ENCODE measurements at regions not wholly inside any gene's neighbourhood (a gene's known extent, or its start where the extent isn't known, plus 50 kb on each side); places are given as distances from the start of the nearest gene placed in this dataset.

- Histone ChIP-seq H3K4me1 (no peaks in the 10 kb centered on the region), H3K9me3 (no peaks in the 10 kb centered on the region), H3K9ac (ENCODE audit: low read depth in 2 of 2, low read length in 2 of 2) (no peak overlapping the region), H3K27ac (no peak overlapping the region), H3K27me3 (no peaks in the 10 kb centered on the region), H3K36me3 (no peaks in the 10 kb centered on the region), H3K4me3 (no peak overlapping the region)
- no peak for TF ChIP-seq CTCF (IDR thresholded peaks at IDR 0.05)
- DNase-seq, result no peak
- intact Hi-C loops (cut with DNase I), result no loop called here
Observed at GRCh38 chrX:11967986-11968869, 170.0 kb upstream of the FRMPD4 start.

- no peak for DNase-seq
- intact Hi-C loops (cut with DNase I), result no loop called here
Observed at GRCh38 chrX:11968991-11969390, 169.3 kb upstream of the FRMPD4 start.

GRCh38 chrX:11970578-11971359, 167.5 kb upstream of the FRMPD4 start:
- no peak for DNase-seq
- no peak for TF ChIP-seq CTCF (IDR thresholded peaks at IDR 0.05)
- intact Hi-C loops (cut with DNase I), result no loop called here

More at GRCh38 chrX:11968991-11969390, 169.3 kb upstream of the FRMPD4 start:
- Histone ChIP-seq H3K9ac (ENCODE audit: low read depth in 2 of 2, low read length in 2 of 2) (no peak overlapping the region), H3K9me3 (no peaks in the 10 kb centered on the region), H3K27me3 (no peaks in the 10 kb centered on the region), H3K4me1 (no peaks in the 10 kb centered on the region), H3K4me3 (no peak overlapping the region), H3K36me3 (no peaks in the 10 kb centered on the region), H3K27ac (no peak overlapping the region)
- no peak for TF ChIP-seq CTCF (IDR thresholded peaks at IDR 0.05)

GRCh38 chrX:11976663-11977062, 161.6 kb upstream of the FRMPD4 start:
- H3K36me3 ChIP-seq, result no peaks in the 10 kb centered on the region
- H3K9ac ChIP-seq (ENCODE audit: low read depth in 2 of 2, low read length in 2 of 2), result no peak overlapping the region
- TF ChIP-seq CTCF (IDR thresholded peaks at IDR 0.05), result no peak
- DNase-seq, result no peak
- H3K4me3 ChIP-seq, result no peak overlapping the region
- H3K9me3 ChIP-seq, result no peaks in the 10 kb centered on the region
- intact Hi-C loops (cut with DNase I), result no loop called here
- no peaks in the 10 kb centered on the region for H3K4me1 ChIP-seq
- H3K27ac ChIP-seq, result no peak overlapping the region
- no peaks in the 10 kb centered on the region for H3K27me3 ChIP-seq

More at GRCh38 chrX:11970578-11971359, 167.5 kb upstream of the FRMPD4 start:
- Histone ChIP-seq H3K9ac (ENCODE audit: low read depth in 2 of 2, low read length in 2 of 2) (no peak overlapping the region), H3K4me1 (no peaks in the 10 kb centered on the region), H3K27me3 (no peaks in the 10 kb centered on the region), H3K9me3 (no peaks in the 10 kb centered on the region), H3K4me3 (no peak overlapping the region), H3K27ac (no peak overlapping the region), H3K36me3 (no peaks in the 10 kb centered on the region)

GRCh38 chrX:11992271-11992670, 146.0 kb upstream of the FRMPD4 start:
- Histone ChIP-seq H3K27ac (no peak overlapping the region), H3K36me3 (no peaks in the 10 kb centered on the region), H3K27me3 (no peaks in the 10 kb centered on the region), H3K9ac (ENCODE audit: low read depth in 2 of 2, low read length in 2 of 2) (no peak overlapping the region), H3K4me3 (no peak overlapping the region), H3K9me3 (no peaks in the 10 kb centered on the region), H3K4me1 (no peaks in the 10 kb centered on the region)
- intact Hi-C loops (cut with DNase I), result no loop called here
- no peak for DNase-seq
- TF ChIP-seq CTCF (IDR thresholded peaks at IDR 0.05), result no peak

Measured in colonic mucosa (tissue), 4 donors.